Choroid plexus epithelial cell (primary cell): ENCODE measurements at regions not wholly inside any gene's neighbourhood (a gene's known extent, or its start where the extent isn't known, plus 50 kb on each side); places are given as distances from the start of the nearest gene placed in this dataset.

Source experiments
- DNase-seq: peaks from one replicate; pipeline ENCODE4 v3.0.0-alpha.2; 2010; ENCODE audit warnings: low read depth
- H3K4me3 ChIP-seq: 2 replicates; pipeline ENCODE4 v1.5.1; 2011; ENCODE audit warnings: low read depth, mild to moderate bottlenecking, control low read depth, low read length, moderate library complexity
- CTCF ChIP-seq: conservative IDR thresholded peaks from 2 replicates; pipeline ENCODE4 v1.5.1; 2011; ENCODE audit warnings: low read depth, mild to moderate bottlenecking, control low read depth, inconsistent platforms, low read length, moderate library complexity

GRCh38 chr11:95363708-95364107, 132.7 kb upstream of the SESN3 start:
- no peak for DNase-seq
- H3K4me3 ChIP-seq = no peak overlapping the region
- TF ChIP-seq CTCF = no peak

GRCh38 chr11:95363164-95363563, 132.2 kb upstream of the SESN3 start:
- no peak overlapping the region for H3K4me3 ChIP-seq
- DNase-seq = no peak
- TF ChIP-seq CTCF = no peak

GRCh38 chr11:95361180-95361579, 130.2 kb upstream of the SESN3 start:
- no peak for DNase-seq
- TF ChIP-seq CTCF = no peak
- H3K4me3 ChIP-seq = no peak overlapping the region

GRCh38 chr11:95360377-95361075, 129.5 kb upstream of the SESN3 start:
- no peak for DNase-seq
- TF ChIP-seq CTCF = no peak
- no peak overlapping the region for H3K4me3 ChIP-seq

- DNase-seq = no peak
- H3K4me3 ChIP-seq = no peak overlapping the region
- no peak for TF ChIP-seq CTCF
Measured at GRCh38 chr11:95359756-95360155, 128.8 kb upstream of the SESN3 start.

- TF ChIP-seq CTCF = no peak
- no peak for DNase-seq
- no peak overlapping the region for H3K4me3 ChIP-seq
Measured at GRCh38 chr11:95359341-95359663, 128.3 kb upstream of the SESN3 start.
